CD14-positive monocyte (primary cell): ENCODE measurements at regions not wholly inside any gene's neighbourhood (a gene's known extent, or its start where the extent isn't known, plus 50 kb on each side); places are given as distances from the start of the nearest gene placed in this dataset.

Experiments used
- DNase-seq, 3 donors: peaks; one replicate each; pipeline ENCODE4 v3.0.0-alpha.2; 2011 to 2022
- H2AFZ ChIP-seq: 2 replicates; pipeline ENCODE4 v1.6.0; 2012; ENCODE audit warnings: mild to moderate bottlenecking, low read depth, low read length, inconsistent platforms; ENCODE audit not compliant: insufficient read depth, poor library complexity, severe bottlenecking
- H3K27ac ChIP-seq, 2 donors: 1 replicate in 1 of 2; 2 replicates in 1 of 2; pipeline ENCODE4 v1.5.1; 2012 to 2013; ENCODE audit warnings: low read length in 2 of 2, control low read depth in 1 of 2, inconsistent platforms in 1 of 2, low read depth in 1 of 2, mild to moderate bottlenecking in 1 of 2
- H3K27me3 ChIP-seq, 2 donors: one replicate each; pipeline versions ENCODE4 v1.6.0 to v1.6.1; 2011 to 2013; ENCODE audit warnings: low read length in 2 of 2; ENCODE audit not compliant: control insufficient read depth in 2 of 2, insufficient read depth in 2 of 2
- H3K36me3 ChIP-seq, 2 donors: replicated peaks in 1 of 2; 1 replicate in 1 of 2; 2 replicates in 1 of 2; pipeline versions ENCODE4 v1.5.1 to v1.6.1; 2012 to 2013; ENCODE audit warnings: low read length in 2 of 2, control low read depth in 1 of 2, inconsistent platforms in 1 of 2, mild to moderate bottlenecking in 1 of 2; ENCODE audit not compliant: insufficient read depth in 2 of 2, control insufficient read depth in 1 of 2
- H3K4me1 ChIP-seq, 2 donors: 1 replicate in 1 of 2; 2 replicates in 1 of 2; pipeline versions ENCODE4 v1.5.1 to v1.6.1; 2012 to 2013; ENCODE audit warnings: low read length in 2 of 2, control low read depth in 1 of 2, inconsistent platforms in 1 of 2, mild to moderate bottlenecking in 1 of 2, moderate library complexity in 1 of 2; ENCODE audit not compliant: insufficient read depth in 2 of 2, control insufficient read depth in 1 of 2
- H3K4me2 ChIP-seq: replicated peaks from 2 replicates; pipeline ENCODE3; 2012; ENCODE audit warnings: low read length, moderate library complexity, mild to moderate bottlenecking; ENCODE audit not compliant: poor library complexity, severe bottlenecking; ENCODE audit errors: extremely low read depth
- H3K4me3 ChIP-seq, 3 experiments: fragments of 200-600 bp in 1 of 3; sonication (generic) in 1 of 3; replicated peaks in 1 of 3; 1 replicate in 2 of 3; 2 replicates in 1 of 3; pipeline ENCODE4 v1.5.1; 2011 to 2013; ENCODE audit warnings: low read length in 3 of 3, mild to moderate bottlenecking in 3 of 3, control low read depth in 2 of 3, low read depth in 2 of 3, inconsistent platforms in 1 of 3, moderate library complexity in 1 of 3
- H3K79me2 ChIP-seq: 2 replicates; pipeline ENCODE4 v1.6.0; 2012; ENCODE audit warnings: mild to moderate bottlenecking, control low read depth, inconsistent platforms, low read length, moderate library complexity; ENCODE audit not compliant: insufficient read depth
- H3K9ac ChIP-seq: 2 replicates; pipeline ENCODE4 v1.6.0; 2017; ENCODE audit warnings: low read length, mild to moderate bottlenecking; ENCODE audit not compliant: insufficient read depth, poor library complexity, severe bottlenecking
- H3K9me3 ChIP-seq, 2 donors: replicated peaks in 1 of 2; 1 replicate in 1 of 2; 2 replicates in 1 of 2; pipeline versions ENCODE4 v1.5.1 to v1.6.1; 2012 to 2013; ENCODE audit warnings: low read length in 2 of 2, control low read depth in 1 of 2; ENCODE audit not compliant: control insufficient read depth in 1 of 2, insufficient read depth in 1 of 2
- H4K20me1 ChIP-seq: 2 replicates; pipeline ENCODE4 v1.6.0; 2012; ENCODE audit warnings: mild to moderate bottlenecking, low read length, control low read depth, moderate library complexity; ENCODE audit not compliant: insufficient read depth
- H3K27ac Mint-ChIP-seq, 7 donors: one replicate each; pipeline ENCODE4 v1.8.0; 2020; ENCODE audit warnings: mild to moderate bottlenecking in 7 of 7, mixed read lengths in 7 of 7, moderate library complexity in 6 of 7, inconsistent platforms in 2 of 7
- H3K27me3 Mint-ChIP-seq, 3 donors: one replicate each; pipeline ENCODE4 v1.8.0; 2021 to 2022; ENCODE audit warnings: low read depth in 3 of 3, mild to moderate bottlenecking in 3 of 3, mixed read lengths in 3 of 3, moderate library complexity in 3 of 3, inconsistent platforms in 1 of 3
- H3K36me3 Mint-ChIP-seq, 2 donors: one replicate each; pipeline ENCODE4 v1.8.0; 2020; ENCODE audit warnings: mixed read lengths in 2 of 2, inconsistent platforms in 1 of 2, mild to moderate bottlenecking in 1 of 2
- H3K4me1 Mint-ChIP-seq: one replicate; pipeline ENCODE4 v1.8.0; 2020; ENCODE audit warnings: mild to moderate bottlenecking, mixed read lengths
- H3K4me3 Mint-ChIP-seq, 2 donors: one replicate each; pipeline ENCODE4 v1.8.0; 2020; ENCODE audit warnings: mild to moderate bottlenecking in 2 of 2, mixed read lengths in 2 of 2, moderate library complexity in 1 of 2
- H3K9me3 Mint-ChIP-seq, 7 donors: one replicate each; pipeline ENCODE4 v1.8.0; 2020 to 2022; ENCODE audit warnings: mixed read lengths in 7 of 7, mild to moderate bottlenecking in 6 of 7, moderate library complexity in 6 of 7, inconsistent platforms in 2 of 7
- CTCF ChIP-seq: fragments of 200-600 bp; IDR thresholded peaks from one replicate; pipeline ENCODE4 v1.8.0; 2022; ENCODE audit warnings: antibody characterized with exemption, mild to moderate bottlenecking
- WGBS: methylation state at CpG from one replicate; pipeline ENCODE4 v1.1.5; 2013; ENCODE audit warnings: missing lambda C conversion rate; ENCODE audit not compliant: insufficient coverage; 5-methylcytosine and 5-hydroxymethylcytosine counted together
- intact Hi-C, 2 donors: fragments of 100-400 bp; cut with micrococcal nuclease; formaldehyde crosslinking; loops; one replicate each; pipeline versions ENCODE4 v1.15.0 to v1.15.1; 2023

- no peak overlapping the region for H3K4me2 ChIP-seq
- no peaks in the 10 kb centered on the region for H3K4me1 ChIP-seq
- H3K79me2 ChIP-seq = no peaks in the 10 kb centered on the region
- no peaks in the 10 kb centered on the region for H3K36me3 Mint-ChIP-seq
- no peaks in the 10 kb centered on the region for H3K27me3 Mint-ChIP-seq
- TF ChIP-seq CTCF = no peak
- no peak overlapping the region for H3K27ac ChIP-seq
- no peak overlapping the region for H3K4me3 Mint-ChIP-seq
- no peak for DNase-seq
- no peaks in the 10 kb centered on the region for H4K20me1 ChIP-seq
- peaks cover 0 to 11% (median 3%) of the 10 kb centered on the region in 7 donors for H3K9me3 Mint-ChIP-seq
- no peaks in the 10 kb centered on the region for H3K4me1 Mint-ChIP-seq
- no peak overlapping the region for H3K9ac ChIP-seq
- H3K36me3 ChIP-seq = no peaks in the 10 kb centered on the region
- intact Hi-C loops = no loop called here
- H3K27me3 ChIP-seq = no peaks in the 10 kb centered on the region
- no peak overlapping the region for H2AFZ ChIP-seq
- H3K4me3 ChIP-seq = no peak overlapping the region
- H3K27ac Mint-ChIP-seq = no peak overlapping the region
- H3K9me3 ChIP-seq = peaks cover 3 to 4% of the 10 kb centered on the region in 2 donors
Measured at GRCh38 chr2:234747032-234747431, 204.8 kb upstream of the SH3BP4 start.

- H3K36me3 ChIP-seq = no peaks in the 10 kb centered on the region
- no peaks in the 10 kb centered on the region for H4K20me1 ChIP-seq
- intact Hi-C loops = no loop called here
- Mint-ChIP-seq H3K9me3 (peaks cover 0 to 11% (median 3%) of the 10 kb centered on the region in 7 donors), H3K36me3 (no peaks in the 10 kb centered on the region), H3K4me1 (no peaks in the 10 kb centered on the region), H3K27ac (no peak overlapping the region), H3K27me3 (no peaks in the 10 kb centered on the region), H3K4me3 (no peak overlapping the region)
- H3K4me3 ChIP-seq = no peak overlapping the region
- H3K9ac ChIP-seq = no peak overlapping the region
- H3K27me3 ChIP-seq = no peaks in the 10 kb centered on the region
- H3K79me2 ChIP-seq = no peaks in the 10 kb centered on the region
- no peaks in the 10 kb centered on the region for H3K4me1 ChIP-seq
- no peak overlapping the region for H3K4me2 ChIP-seq
- H3K9me3 ChIP-seq = peaks cover 3 to 4% of the 10 kb centered on the region in 2 donors
- 90% methylated on average over 1 of the region's 1 CpG for whole genome bisulfite sequencing
- no peak overlapping the region for H2AFZ ChIP-seq
- TF ChIP-seq CTCF = no peak
- H3K27ac ChIP-seq = no peak overlapping the region
- no peak for DNase-seq
Measured at GRCh38 chr2:234745347-234745746, 206.5 kb upstream of the SH3BP4 start.
